GM18508 (cell line): ENCODE measurements at regions not wholly inside any gene's neighbourhood (a gene's known extent, or its start where the extent isn't known, plus 50 kb on each side); places are given as distances from the start of the nearest gene placed in this dataset.

Experiments
- ATAC-seq: cut with Tn5 transposase; IDR thresholded peaks from one replicate; pipeline ENCODE4 v1.9.1; 2021; ENCODE audit warnings: moderate number of reproducible peaks; ENCODE audit not compliant: insufficient read depth, unreplicated experiment

DNA sequence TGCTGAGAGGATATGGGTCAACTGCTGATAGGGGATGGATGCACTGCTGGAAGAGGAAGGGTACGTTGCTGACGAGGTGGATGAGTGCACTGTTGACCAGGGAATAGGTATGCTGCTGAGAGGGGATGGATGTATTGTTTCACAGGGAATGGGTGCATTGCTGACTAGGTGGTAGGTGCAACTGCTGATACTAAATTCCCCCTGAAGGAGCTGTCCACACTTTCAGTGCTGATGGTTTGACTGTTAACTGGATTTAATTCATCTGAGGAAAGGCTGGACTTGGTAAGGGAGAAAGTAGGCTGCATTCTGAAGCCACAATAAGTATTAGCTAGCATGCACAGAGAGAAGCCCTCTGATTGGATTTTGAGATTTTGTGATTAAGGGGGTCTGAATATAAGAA, 1196.8 kb upstream of the PHF14 start:
- no peak for ATAC-seq

DNA sequence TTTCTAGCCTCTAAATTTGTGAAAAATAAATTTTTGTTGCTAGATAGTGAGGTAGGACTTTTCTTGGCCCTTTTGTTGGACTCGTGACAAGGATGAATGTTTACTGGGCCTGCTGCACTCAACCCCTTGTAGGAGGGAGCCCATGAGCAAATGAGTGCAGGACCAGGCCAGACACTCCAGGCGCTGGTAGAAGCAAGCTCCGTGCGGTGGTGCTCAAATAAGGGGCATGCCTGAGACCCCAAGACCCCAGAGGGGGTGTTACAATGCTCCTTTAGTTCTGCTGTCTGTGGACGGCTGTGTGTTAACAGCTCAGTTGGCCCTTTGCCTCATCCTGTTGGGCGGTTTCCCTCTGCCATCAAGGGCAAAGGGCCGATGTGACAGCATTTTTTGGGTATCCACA, 1195.3 kb upstream of the PHF14 start:
- no peak for ATAC-seq

DNA sequence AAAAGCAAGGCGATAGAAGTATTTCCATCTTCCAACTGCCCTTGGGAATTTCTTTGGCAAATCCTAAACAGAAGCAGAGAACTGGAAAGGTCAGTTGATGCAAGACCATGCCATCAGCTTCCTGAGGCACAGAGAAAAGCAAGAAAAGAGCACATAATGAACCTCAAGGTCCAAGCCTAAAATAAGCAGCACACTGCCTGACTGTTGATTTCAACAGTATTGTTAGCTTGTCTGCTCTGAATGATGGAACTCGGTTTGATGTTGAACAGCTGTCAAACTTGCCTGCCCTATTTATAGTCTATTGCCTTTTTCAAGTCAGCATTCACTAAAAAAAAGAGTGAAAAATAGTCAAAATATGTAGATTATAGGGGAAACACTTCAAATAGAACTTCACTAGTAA, 1192.0 kb upstream of the PHF14 start:
- no peak for ATAC-seq

DNA sequence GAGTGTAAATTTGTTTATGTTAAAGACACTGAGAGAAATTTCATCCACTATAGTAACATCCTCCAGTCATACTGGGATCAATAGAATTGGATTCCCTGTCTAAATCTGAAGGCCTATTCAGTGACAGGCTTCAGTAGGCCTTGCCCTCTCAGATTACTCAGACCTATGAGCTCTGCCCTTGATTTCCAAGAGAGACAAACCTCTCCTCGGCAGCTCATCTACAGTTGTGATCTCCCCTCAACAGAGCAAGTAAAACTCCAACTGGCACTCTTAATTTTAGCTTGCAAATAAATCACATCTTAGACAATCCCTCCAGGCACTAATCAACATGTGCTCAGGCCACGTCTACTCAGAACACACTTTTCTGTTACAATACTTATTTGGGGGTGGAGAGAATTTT, 1191.4 kb upstream of the PHF14 start:
- ATAC-seq, result no peak

DNA sequence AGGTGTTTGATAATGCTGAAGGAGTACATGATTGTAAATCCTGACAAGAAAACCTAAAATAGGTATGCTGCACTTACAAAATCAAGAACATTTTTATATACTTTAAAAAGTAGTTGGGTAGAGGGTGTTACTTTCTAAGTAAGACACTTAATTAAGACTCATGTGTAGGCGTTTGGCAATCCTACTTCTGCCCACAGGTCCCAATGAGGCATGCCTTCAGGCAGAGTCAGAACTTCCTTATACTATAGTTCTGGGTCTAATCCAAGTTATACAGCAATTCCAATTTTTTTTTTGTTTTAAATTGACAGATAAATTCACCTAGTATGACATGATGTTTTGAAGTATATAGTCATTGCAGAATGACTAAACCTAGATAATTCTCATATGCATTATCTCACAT, 1188.5 kb upstream of the PHF14 start:
- ATAC-seq, result no peak

DNA sequence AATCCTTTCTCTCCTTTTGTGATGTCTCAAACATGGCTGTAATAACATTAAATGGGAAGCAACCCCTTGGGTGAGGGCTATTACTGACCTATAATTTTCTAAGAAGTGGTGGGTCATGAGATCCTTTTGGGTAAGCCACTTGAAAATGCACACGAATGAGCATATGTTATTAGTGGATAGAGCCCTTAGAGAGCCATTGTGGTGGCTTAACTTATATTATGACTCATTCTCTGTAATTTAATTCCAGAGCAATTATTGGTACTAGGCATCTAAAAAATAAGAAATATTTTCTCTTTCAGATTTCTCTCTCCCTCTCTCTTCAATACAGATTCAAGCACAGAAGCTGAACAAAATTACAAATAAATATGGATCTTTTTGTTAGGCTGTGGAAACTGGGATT, 1177.4 kb upstream of the PHF14 start:
- no peak for ATAC-seq

DNA sequence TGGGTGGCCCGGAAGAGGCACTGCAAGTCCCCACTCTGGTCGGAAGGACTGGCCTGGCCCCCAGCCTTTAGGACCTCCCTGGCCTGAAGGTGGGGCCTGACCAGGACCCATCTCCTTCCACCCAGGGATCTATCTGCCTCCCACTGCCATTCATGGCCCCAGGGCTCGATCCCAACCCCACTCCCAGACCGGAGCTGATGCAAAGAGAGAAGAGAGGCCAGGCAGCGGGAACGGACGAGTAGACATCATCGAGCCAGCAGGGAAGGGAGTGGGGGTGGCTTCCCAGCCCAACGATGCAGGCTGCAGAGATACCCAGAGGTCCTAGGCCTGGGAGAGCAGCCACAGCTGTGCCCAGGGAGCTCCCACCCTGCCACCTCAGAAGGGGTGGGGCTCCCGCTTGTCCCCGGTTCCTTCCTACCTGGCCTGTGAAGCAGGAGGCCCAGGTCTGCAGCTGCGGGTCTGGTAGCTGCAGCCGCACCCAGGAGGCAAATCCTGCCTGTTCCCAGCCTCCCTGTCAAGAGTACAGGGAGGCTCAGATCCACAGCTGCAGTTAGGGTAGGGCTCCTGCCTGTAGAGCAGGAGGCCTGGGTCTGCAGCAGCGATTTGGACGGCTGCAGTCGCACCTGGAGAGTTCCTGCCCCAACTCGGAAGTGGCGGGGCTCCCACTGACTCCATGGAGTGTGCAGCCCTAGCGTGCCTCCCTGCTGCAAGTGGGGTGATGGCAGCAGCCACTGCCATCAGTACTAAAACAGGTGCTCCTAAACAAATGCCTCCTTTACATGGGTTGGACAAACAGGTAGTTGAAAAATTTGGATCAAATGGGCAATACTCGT, 1151.0 kb upstream of the PHF14 start:
- no peak for ATAC-seq

DNA sequence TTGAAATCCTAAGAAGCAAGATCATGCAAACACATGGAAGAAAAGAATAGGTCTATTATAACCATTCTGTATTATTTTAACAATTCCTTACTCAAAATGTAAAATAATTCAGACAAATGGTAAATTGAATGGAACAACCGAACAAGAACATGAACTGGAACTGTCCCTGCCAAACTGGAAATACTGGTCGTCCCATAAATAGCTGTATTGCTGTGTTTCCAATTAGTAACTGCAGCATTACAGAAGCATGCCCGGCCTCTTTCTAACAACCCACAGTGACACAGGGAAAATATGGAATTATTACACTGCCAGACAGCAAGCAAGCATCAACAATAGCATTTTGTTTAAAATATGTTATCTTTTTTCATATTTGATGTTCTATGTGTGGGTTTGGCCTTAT, 1138.5 kb upstream of the PHF14 start:
- no peak for ATAC-seq

DNA sequence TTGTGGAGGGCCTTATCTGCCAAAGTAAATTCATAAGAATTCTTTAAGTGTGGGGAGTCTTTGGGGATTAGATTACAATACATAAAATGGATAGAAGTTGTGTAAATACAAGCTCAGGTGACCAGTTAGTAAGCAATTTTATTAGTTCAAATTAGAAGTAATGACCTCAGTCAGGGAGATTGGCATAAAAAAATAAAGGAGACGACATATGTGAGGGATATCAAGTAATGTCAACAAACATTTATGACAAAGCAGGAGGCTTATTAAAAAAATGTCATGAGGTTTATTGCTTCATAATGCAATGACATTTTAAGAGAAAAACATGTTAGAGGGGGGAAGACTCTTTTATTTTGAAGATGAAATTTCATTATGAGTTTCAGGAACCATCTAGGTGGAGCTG, 1137.0 kb upstream of the PHF14 start:
- no peak for ATAC-seq

DNA sequence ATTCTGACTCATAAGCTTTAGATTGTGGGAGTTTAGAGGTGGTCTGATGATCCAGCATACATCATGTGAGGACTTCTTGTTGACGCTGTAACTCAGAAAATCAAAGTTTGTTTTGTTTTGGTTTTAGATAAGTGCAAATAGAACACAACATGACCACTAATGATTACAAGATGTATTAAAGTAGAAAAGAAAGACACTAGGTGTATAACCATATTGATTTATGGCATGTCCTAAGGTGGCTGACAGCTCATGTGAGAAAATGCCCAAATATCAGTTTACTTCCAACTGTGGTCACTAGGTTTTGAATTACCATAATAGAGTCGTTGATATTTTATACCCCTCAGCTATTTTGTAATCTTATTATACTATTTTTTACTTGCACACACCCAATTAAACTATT, 1131.4 kb upstream of the PHF14 start:
- ATAC-seq, result no peak

DNA sequence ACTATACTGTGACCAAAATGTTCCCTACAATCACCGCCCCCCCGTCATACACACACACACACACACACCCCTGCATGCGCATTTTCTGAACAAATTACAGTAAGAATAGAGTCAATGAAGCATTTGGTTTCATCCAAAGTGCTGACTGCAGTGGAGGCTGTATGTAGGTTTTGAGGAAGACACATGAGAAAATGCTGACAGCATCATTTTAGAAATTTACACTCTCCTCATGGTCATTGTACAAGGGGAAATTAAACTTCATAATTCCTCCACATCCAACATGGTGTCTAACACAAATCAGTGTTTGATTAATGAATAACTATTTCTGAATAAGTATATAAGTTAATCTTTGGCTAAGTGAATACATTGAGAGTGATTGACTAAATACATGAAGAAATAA, 1126.8 kb upstream of the PHF14 start:
- ATAC-seq, result no peak

DNA sequence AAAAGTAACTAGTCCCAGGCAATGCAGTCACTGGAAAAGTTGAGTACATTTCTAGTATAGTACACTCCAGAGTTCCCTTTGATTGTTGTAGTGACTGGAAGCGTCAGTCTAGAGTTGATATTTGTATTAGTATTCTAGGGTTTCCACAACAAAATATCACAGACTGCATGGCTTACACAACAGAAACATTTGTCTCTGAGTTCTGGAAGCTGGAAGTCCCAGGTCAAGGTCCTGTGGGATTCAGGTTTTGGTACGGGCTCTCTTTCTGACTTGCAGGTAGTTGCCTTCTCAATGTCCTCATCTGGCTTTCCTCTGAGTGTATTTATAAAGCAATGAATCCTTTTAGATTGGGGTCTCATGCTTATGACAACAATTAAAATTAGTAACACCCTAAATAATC, 1119.1 kb upstream of the PHF14 start:
- ATAC-seq, result no peak

DNA sequence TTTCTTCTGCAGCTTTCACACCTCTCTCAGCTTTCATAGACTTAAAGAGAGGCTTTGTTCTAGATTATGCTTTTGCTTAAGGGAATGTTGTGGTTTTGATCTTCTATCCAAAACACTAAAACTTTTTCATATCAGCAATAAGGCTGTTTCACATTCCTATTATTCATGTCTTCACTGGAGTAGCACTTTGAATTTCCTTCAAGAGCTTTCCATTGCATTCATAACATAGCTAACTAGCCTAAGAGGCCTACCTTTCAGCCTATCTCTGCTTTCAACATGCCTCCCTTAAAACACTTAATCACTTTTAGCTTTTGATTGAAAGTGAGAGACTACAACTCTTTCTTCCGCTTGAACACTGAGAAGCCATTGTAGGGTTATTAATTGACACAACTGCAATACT, 1117.0 kb upstream of the PHF14 start:
- no peak for ATAC-seq

DNA sequence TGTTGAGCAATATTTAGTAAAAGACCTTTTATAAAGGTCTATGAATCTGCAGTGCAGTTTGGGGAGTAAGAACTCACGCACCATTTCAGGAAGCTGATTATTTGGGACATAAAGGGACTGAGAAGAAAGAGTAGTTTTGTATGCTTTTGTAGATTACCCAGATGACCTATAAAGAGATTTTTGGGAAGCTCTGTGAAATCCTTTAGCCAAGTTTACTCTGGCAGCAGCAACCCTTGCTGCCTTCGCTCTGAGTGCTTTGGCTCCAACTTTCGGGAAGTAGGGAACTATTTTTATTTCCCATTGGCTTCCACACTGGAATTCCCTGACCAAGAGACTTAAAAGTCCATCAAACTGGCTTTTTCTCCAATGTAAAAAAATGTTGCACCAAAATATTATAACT, 1110.1 kb upstream of the PHF14 start:
- ATAC-seq, result no peak

DNA sequence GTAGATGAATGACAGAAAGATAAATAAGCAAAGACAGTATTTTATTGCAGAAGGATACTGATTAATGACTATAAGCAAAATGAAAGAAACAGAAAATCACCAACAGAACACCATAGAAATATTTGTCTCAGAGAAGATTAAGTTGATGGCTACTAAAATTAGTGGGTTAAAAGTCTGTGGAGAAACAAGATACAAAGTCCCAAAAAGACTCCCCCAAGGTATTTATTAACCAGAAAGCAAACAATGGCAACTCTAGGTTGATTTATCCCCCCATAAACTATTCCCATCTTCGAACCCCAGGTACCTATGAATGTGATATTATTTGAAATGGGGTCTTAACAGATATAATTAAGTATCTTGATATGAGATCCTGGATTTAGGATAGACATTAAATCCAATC, 1104.5 kb upstream of the PHF14 start:
- no peak for ATAC-seq

DNA sequence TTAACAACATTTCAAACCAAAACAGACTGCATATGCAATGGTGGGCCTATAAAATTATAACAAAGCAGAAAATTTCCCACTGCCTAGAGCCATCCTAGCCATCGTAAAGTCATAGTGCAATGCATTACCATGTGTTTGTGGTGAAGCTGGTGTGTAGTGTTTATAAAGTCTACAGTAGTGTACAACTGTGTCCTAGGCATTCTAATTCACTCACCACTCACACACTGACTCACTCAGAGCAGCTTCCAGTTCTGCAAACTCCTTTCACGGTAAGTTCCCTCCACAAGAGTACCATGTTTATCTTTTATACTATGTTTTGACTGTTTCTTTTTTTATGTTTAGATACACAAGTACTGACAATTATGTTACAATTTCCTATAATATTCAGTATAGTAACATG, 1104.1 kb upstream of the PHF14 start:
- ATAC-seq, result no peak

DNA sequence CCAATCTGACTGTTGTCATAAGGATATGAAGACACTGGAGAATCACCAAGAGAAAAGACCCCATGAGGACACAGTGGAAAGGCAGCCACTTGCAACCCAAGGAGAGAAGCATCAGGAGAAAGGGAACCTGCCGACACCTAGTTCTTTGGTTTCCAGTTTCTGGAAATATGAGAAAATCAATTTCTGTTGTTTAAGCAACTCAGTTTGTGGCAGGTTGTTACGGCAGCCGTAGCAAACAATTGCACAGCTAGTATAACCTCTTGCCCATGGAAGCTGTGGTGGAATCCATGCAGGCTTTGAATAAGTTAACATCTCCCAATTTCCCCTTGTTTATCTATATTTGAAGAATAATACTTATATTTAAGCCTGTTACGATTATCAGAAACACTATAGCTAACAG, 1103.0 kb upstream of the PHF14 start:
- no peak for ATAC-seq

DNA sequence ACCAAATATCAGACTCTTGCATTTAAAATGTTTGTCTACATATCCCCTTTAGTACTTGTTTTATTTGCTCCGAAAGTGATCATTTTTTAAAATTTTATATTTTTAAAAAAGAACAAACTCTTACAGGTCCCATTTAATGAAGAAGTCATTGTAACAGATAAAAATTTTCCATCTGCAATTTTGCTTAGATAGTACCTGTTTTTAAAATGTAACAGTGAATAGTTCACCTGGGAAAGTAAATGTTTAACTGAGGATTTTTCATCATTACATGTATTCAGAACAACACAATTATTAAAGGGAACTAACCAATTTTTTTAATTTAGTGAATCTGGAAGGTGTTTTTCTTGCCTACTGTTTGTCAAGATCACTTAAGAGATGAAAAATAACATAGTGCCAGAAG, 1099.5 kb upstream of the PHF14 start:
- no peak for ATAC-seq

DNA sequence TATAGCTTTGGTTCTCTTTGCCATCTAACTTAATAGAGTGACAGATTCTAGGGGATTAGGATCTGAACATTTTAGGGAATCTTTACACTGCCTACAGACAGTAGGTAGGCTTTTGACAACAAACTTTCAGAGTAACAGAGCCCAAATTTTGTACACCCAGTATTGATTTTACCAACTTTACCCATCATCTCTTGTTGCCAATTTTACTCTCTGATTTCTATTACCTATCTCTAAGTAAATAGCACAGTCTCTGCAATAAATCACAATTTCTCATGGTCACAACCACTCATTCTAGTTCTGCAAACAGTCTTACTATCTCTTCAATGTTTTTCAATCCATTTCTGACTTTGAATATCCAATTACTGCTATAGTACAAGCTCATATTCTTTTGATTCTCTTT, 1097.6 kb upstream of the PHF14 start:
- ATAC-seq, result no peak

DNA sequence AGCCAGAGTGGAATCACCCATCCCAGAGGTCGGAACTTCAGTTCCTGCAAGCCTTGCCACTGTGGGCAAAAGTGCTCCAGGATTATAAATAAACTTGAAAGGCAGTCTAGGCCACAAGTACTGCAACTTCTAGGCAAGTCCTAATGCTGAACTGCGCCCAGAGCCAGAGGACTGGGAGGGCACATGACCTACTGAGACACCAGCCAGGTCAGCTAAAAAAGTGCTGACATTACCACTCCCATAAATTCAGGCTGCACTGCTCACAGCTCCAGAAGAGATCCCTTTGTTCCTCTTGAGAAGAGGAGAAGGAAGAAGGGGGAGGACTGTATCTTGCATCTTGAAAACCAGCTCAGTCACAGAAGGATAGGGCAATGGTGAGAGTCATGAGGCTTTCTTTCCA, 1084.1 kb upstream of the PHF14 start:
- ATAC-seq, result no peak

DNA sequence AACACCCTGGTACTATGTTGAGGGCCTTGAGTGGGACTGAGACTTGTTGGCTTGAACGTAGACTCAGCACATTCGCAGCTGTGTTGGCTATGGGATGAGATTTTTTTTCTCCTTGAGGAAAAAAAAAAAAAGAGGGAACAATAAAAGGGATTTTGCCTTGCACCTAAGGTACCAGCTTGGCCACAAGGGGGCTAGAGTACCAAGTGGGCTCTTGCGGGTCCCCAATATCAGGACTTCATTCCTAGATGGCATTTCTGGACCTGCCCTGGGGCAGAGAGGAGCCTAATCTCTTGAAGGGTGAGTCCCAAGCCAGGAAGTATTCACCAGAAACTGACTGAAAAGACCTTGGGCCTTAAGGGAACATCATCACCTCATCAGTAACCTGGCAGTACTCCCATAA, 1083.6 kb upstream of the PHF14 start:
- ATAC-seq, result no peak

DNA sequence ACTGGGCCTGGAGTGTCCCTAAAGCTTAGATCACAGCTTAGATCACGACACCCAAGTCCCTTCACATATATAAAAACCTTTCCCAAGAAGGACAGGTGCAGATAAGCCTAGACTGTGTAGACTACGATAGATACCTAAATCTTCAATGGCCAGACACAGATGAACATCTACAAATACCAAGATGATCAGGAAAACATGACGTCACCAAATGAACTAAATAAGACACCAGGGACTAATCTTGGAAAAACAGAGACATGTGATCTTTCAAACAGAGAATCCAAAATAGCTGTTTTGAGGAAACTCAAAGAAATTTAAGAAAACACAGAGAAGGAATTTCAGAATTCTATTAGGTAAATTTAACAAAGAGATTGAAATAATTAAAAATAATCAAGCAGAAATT, 1082.6 kb upstream of the PHF14 start:
- no peak for ATAC-seq

DNA sequence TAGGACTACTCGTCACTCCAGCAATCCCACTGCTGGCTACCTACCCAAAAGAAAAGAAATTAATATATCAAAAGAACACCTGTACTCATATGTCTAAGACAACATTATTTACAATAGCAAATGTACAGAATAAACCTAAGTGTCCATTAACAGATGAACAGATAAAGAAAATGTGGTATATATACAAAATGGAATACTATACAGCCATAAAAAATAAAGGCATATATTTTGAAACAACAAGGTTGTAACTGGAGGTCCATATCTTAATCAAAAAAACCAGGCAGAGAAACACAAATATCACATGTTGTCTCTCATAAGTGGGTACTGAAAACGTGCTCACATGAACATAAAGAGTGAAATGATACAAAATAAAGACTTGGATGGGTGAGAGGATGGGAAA, 1073.3 kb upstream of the PHF14 start:
- ATAC-seq, result no peak
